ENCODE measurements at regions not wholly inside any gene's neighbourhood (a gene's known extent, or its start where the extent isn't known, plus 50 kb on each side); places are given as distances from the start of the nearest gene placed in this dataset.
"Not testable (repeated sequence)": the region's sequence is repeated elsewhere in the genome, so short reads cannot be mapped to it uniquely, and the experiment has no call there.

- H3K27ac ChIP-seq = no peak overlapping the region
- no peak for DNase-seq (ENCODE audit: low spot score)
- TF ChIP-seq, protein P1, sequence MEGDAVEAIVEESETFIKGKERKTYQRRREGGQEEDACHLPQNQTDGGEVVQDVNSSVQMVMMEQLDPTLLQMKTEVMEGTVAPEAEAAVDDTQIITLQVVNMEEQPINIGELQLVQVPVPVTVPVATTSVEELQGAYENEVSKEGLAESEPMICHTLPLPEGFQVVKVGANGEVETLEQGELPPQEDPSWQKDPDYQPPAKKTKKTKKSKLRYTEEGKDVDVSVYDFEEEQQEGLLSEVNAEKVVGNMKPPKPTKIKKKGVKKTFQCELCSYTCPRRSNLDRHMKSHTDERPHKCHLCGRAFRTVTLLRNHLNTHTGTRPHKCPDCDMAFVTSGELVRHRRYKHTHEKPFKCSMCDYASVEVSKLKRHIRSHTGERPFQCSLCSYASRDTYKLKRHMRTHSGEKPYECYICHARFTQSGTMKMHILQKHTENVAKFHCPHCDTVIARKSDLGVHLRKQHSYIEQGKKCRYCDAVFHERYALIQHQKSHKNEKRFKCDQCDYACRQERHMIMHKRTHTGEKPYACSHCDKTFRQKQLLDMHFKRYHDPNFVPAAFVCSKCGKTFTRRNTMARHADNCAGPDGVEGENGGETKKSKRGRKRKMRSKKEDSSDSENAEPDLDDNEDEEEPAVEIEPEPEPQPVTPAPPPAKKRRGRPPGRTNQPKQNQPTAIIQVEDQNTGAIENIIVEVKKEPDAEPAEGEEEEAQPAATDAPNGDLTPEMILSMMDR (IDR thresholded peaks at IDR 0.05) = no peak
- no peak overlapping the region for H3K4me3 ChIP-seq
Observed at GRCh38 chr3:106837616-106838015, 539.6 kb upstream of the CCDC54 start.

DNA sequence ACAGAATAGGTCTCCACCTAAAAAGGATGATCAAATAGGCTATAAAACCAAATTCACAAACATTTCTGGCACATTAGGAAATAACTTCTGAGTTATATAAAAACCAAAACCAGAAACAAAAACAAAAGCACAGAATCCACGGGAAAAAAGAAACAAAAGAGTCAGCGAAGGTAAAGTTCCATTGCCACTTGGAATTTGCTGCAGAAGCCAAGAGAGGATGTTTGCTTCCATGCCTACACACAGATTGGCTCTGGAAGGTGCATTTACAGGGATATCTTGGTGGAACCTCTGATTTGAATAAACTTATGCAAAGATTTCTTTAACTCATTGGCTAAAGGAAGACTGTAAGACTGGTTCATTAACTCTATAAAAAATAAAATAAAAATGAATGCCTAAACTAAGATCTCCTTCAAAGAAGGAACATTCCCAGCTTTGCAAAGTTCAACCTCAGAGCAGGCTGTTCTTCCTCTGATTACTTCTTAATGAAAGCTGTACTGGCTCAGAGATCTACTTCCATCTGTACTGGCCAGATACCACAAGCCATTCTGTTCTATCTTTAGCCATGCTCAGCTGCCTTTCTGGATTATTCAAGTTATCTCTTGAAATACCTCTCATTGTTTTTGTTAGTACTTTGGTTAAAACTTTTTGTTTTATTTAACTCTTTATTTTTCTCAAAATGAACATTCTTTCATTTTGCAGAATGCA lies 537.5 kb upstream of the CCDC54 start:
- TF ChIP-seq, protein P1 (IDR thresholded peaks at IDR 0.05) = no peak
- H3K27ac ChIP-seq = no peak overlapping the region
- H3K4me3 ChIP-seq = no peak overlapping the region
- DNase-seq (ENCODE audit: low spot score) = no peak

GRCh38 chr3:106840319-106840718 lies 536.9 kb upstream of the CCDC54 start:
- Histone ChIP-seq H3K27ac (no peak overlapping the region), H3K4me3 (no peak overlapping the region)
- TF ChIP-seq, protein P1 (IDR thresholded peaks at IDR 0.05) = no peak
- no peak for DNase-seq (ENCODE audit: low spot score)

DNA sequence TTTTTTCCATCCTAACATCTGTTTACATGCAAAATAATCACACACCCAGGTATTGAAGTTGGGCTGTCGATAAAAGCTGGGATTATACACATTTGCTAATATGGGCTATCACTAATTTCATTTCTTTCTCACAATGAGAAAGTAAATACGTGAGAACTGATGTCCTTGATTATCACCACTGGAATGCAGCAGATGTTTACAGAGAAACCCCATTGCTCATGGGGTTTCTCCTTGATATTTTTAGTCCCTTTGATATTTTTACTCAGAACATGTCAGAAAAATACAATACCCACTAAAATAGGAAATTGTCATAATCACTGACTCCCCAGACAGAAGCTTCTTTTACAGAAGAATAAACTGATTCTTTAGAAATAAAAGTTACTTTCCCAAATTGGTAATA lies 535.1 kb upstream of the CCDC54 start:
- TF ChIP-seq, protein P1 (IDR thresholded peaks at IDR 0.05) = no peak
- H3K4me3 ChIP-seq = no peak overlapping the region
- no peak for DNase-seq (ENCODE audit: low spot score)
- no peak overlapping the region for H3K27ac ChIP-seq

DNA sequence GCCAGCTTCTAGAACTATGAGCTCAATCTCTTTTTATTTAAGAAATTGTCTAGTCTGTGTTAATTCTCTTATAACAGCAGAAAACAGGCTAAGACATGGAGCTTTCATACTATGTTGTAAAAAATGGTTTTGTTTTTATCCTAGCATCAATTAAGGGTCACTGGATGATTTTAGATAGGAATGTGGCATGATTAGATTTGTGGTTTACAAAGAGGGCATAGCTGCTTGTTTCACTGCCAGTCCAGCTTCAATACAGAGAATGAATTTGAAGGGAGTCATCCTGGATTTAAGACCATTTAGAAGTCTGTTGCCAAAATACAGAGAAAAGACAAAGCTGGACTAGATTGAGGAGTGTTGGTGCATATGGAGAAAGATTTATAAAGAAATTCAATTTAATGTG lies 532.6 kb upstream of the CCDC54 start:
- H3K27ac ChIP-seq = no peak overlapping the region
- no peak for DNase-seq (ENCODE audit: low spot score)
- no peak overlapping the region for H3K4me3 ChIP-seq
- TF ChIP-seq, protein P1 (IDR thresholded peaks at IDR 0.05) = no peak

DNA sequence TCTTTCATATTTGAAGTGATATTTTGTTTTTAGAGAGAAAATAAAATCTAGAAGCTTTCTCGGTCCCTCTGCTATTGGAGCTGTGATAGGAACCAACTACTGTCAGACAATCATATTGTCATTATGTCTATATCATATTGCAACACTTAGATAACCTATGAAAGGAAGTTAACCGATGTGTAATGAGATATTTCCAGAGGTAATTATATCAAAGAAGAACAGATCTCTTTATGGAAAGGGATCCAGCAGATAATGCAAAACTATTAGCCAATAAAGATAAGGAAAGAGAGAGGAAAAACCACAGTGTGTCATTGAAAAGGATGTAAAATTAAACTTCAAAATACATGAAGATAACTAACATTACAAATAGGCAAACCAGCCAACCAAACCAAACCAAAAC lies 529.1 kb upstream of the CCDC54 start:
- Histone ChIP-seq H3K27ac (no peak overlapping the region), H3K4me3 (no peak overlapping the region)
- no peak for DNase-seq (ENCODE audit: low spot score)
- TF ChIP-seq, protein P1 (IDR thresholded peaks at IDR 0.05) = no peak

DNA sequence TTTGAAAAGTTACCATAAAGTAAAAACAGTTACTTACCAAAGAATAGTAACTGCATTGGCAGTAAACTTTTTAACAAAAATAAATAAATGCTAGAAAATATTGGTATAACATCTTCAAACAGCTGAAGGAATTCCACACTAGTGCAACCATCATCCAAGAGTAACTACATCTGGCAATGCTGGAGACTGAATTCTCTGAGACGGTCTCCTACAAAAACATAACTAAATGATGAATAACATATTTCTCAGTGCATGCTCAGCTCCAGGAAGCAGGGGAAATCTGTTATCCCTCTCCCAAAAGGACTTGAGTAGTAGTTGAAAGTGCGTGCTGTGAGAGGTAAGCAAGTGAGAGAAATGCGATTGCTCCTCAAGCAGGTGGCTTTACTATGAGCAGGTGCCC lies 526.8 kb upstream of the CCDC54 start:
- Histone ChIP-seq H3K4me3 (no peak overlapping the region), H3K27ac (no peak overlapping the region)
- no peak for DNase-seq (ENCODE audit: low spot score)
- TF ChIP-seq, protein P1 (IDR thresholded peaks at IDR 0.05) = no peak

- not testable (repeated sequence) for DNase-seq (ENCODE audit: low spot score); H3K27ac ChIP-seq; H3K4me3 ChIP-seq
Observed at GRCh38 chr3:106858321-106858720, 518.9 kb upstream of the CCDC54 start.
